Liver (tissue), 7 donors: ENCODE measurements at regions not wholly inside any gene's neighbourhood (a gene's known extent, or its start where the extent isn't known, plus 50 kb on each side); places are given as distances from the start of the nearest gene placed in this dataset.

ENCODE experiments used
- DNase-seq: peaks from one replicate; pipeline ENCODE4 v3.0.0-alpha.2; 2017; ENCODE audit warnings: low spot score
- H3K27ac ChIP-seq, 2 donors: one replicate each; pipeline ENCODE4 v1.7.0; 2013; ENCODE audit warnings: inconsistent platforms in 2 of 2, low read length in 2 of 2, control low read depth in 1 of 2, low read depth in 1 of 2, mild to moderate bottlenecking in 1 of 2
- H3K27me3 ChIP-seq, 4 donors: one replicate each; pipeline versions ENCODE4 v1.6.1 to v1.7.0; 2013; ENCODE audit warnings: low read length in 3 of 4, inconsistent platforms in 1 of 4, mild to moderate bottlenecking in 1 of 4, moderate library complexity in 1 of 4; ENCODE audit not compliant: control insufficient read depth in 4 of 4, insufficient read depth in 4 of 4
- H3K36me3 ChIP-seq, 4 donors: one replicate each; pipeline versions ENCODE4 v1.6.1 to v1.7.0; 2013; ENCODE audit warnings: low read length in 3 of 4, mild to moderate bottlenecking in 3 of 4, low read depth in 1 of 4, moderate library complexity in 1 of 4; ENCODE audit not compliant: control insufficient read depth in 4 of 4, insufficient read depth in 3 of 4
- H3K4me1 ChIP-seq, 4 donors: one replicate each; pipeline versions ENCODE4 v1.6.1 to v1.7.0; 2013; ENCODE audit warnings: low read length in 3 of 4, mild to moderate bottlenecking in 3 of 4, moderate library complexity in 1 of 4; ENCODE audit not compliant: control insufficient read depth in 4 of 4, insufficient read depth in 4 of 4
- H3K4me3 ChIP-seq, 3 donors: one replicate each; pipeline versions ENCODE4 v1.6.1 to v1.7.0; 2013; ENCODE audit warnings: low read length in 3 of 3, control low read depth in 1 of 3, low read depth in 1 of 3, mild to moderate bottlenecking in 1 of 3
- H3K9ac ChIP-seq, 2 donors: one replicate each; pipeline ENCODE4 v1.7.0; 2013; ENCODE audit warnings: low read length in 2 of 2, mild to moderate bottlenecking in 2 of 2, moderate library complexity in 2 of 2, control low read depth in 1 of 2, low read depth in 1 of 2
- H3K9me3 ChIP-seq, 4 donors: one replicate each; pipeline versions ENCODE4 v1.6.1 to v1.7.0; 2013; ENCODE audit warnings: low read length in 3 of 4; ENCODE audit not compliant: control insufficient read depth in 4 of 4
- ATF3 ChIP-seq: IDR thresholded peaks from 2 replicates; pipeline ENCODE4 v1.6.1; 2016; ENCODE audit warnings: antibody characterized with exemption
- EGR1 ChIP-seq, 2 donors: IDR thresholded peaks; 2 replicates each; pipeline ENCODE4 v1.6.1; 2016 to 2018; ENCODE audit warnings: antibody characterized with exemption in 2 of 2, low read depth in 2 of 2
- FOXA1 ChIP-seq: IDR thresholded peaks from 2 replicates; pipeline ENCODE4 v1.6.1; 2016; ENCODE audit warnings: antibody characterized with exemption
- FOXA2 ChIP-seq: IDR thresholded peaks from 2 replicates; pipeline ENCODE4 v1.6.1; 2016; ENCODE audit warnings: antibody characterized with exemption
- HNF4A ChIP-seq, 2 donors: conservative IDR thresholded peaks; 2 replicates each; pipeline ENCODE4 v1.6.1; 2016; ENCODE audit warnings: antibody characterized with exemption in 2 of 2, mild to moderate bottlenecking in 2 of 2
- HNF4G ChIP-seq: IDR thresholded peaks from 2 replicates; pipeline ENCODE4 v1.6.1; 2016; ENCODE audit warnings: antibody characterized with exemption
- JUND ChIP-seq, 2 donors: IDR thresholded peaks; 2 replicates each; pipeline ENCODE4 v1.6.1; 2016; ENCODE audit warnings: antibody characterized with exemption in 2 of 2
- MAX ChIP-seq: IDR thresholded peaks from 2 replicates; pipeline ENCODE4 v1.6.1; 2016; ENCODE audit warnings: antibody characterized with exemption
- NR2F2 ChIP-seq: IDR thresholded peaks from 2 replicates; pipeline ENCODE4 v1.6.1; 2016; ENCODE audit warnings: antibody characterized with exemption
- RAD21 ChIP-seq, 2 donors: IDR thresholded peaks; 2 replicates each; pipeline ENCODE4 v1.6.1; 2016; ENCODE audit warnings: antibody characterized with exemption in 2 of 2, mild to moderate bottlenecking in 2 of 2
- RXRA ChIP-seq, 2 donors: IDR thresholded peaks; 2 replicates each; pipeline ENCODE4 v1.6.1; 2017 to 2018; ENCODE audit warnings: antibody characterized with exemption in 2 of 2, mild to moderate bottlenecking in 1 of 2
- SP1 ChIP-seq: IDR thresholded peaks from 2 replicates; pipeline ENCODE4 v1.6.1; 2018; ENCODE audit warnings: antibody characterized with exemption, mild to moderate bottlenecking
- TAF1 ChIP-seq: conservative IDR thresholded peaks from 2 replicates; pipeline ENCODE4 v1.6.1; 2016; ENCODE audit warnings: antibody characterized with exemption, mild to moderate bottlenecking
- YY1 ChIP-seq: IDR thresholded peaks from 2 replicates; pipeline ENCODE4 v1.6.1; 2016; ENCODE audit warnings: antibody characterized with exemption, mild to moderate bottlenecking
- ZBTB33 ChIP-seq: IDR thresholded peaks from 2 replicates; pipeline ENCODE4 v1.6.1; 2016; ENCODE audit warnings: antibody characterized with exemption
- WGBS: extraction: QIAGEN DNeasy Blood & Tissue Kit; methylation state at CpG from one replicate; pipeline ENCODE4 v1.1.7; 2013; 5-methylcytosine and 5-hydroxymethylcytosine counted together
- TF ChIP-seq, protein P1 (sequence below): IDR thresholded peaks from 2 replicates; pipeline ENCODE4 v1.6.1; 2016; ENCODE audit warnings: antibody characterized with exemption, mild to moderate bottlenecking
- donor health status: healthy.
- donor health status: healthy.
- donor health status: healthy.
- donor health status: healthy.

GRCh38 chr7:17206349-17206905, 92.0 kb upstream of the AHR start:
- Histone ChIP-seq H3K27me3 (no peaks in the 10 kb centered on the region), H3K36me3 (no peaks in the 10 kb centered on the region), H3K4me1 (peaks cover 0 to 3% (median 0%) of the 10 kb centered on the region in 4 donors), H3K27ac (no peak overlapping the region), H3K9ac (no peak overlapping the region), H3K4me3 (no peak overlapping the region), H3K9me3 (peaks cover 0 to 2% (median 0%) of the 10 kb centered on the region in 4 donors)
- no peak for DNase-seq
- 85% methylated on average over 3 of the region's 3 CpGs for WGBS
- TF ChIP-seq YY1 = no peak
- no peak for TF ChIP-seq EGR1 (IDR thresholded peaks at IDR 0.05; ENCODE audit: low read depth in 2 of 2)
- TF ChIP-seq RAD21 (IDR thresholded peaks at IDR 0.05) = no peak
- TF ChIP-seq, protein P1, sequence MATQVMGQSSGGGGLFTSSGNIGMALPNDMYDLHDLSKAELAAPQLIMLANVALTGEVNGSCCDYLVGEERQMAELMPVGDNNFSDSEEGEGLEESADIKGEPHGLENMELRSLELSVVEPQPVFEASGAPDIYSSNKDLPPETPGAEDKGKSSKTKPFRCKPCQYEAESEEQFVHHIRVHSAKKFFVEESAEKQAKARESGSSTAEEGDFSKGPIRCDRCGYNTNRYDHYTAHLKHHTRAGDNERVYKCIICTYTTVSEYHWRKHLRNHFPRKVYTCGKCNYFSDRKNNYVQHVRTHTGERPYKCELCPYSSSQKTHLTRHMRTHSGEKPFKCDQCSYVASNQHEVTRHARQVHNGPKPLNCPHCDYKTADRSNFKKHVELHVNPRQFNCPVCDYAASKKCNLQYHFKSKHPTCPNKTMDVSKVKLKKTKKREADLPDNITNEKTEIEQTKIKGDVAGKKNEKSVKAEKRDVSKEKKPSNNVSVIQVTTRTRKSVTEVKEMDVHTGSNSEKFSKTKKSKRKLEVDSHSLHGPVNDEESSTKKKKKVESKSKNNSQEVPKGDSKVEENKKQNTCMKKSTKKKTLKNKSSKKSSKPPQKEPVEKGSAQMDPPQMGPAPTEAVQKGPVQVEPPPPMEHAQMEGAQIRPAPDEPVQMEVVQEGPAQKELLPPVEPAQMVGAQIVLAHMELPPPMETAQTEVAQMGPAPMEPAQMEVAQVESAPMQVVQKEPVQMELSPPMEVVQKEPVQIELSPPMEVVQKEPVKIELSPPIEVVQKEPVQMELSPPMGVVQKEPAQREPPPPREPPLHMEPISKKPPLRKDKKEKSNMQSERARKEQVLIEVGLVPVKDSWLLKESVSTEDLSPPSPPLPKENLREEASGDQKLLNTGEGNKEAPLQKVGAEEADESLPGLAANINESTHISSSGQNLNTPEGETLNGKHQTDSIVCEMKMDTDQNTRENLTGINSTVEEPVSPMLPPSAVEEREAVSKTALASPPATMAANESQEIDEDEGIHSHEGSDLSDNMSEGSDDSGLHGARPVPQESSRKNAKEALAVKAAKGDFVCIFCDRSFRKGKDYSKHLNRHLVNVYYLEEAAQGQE = no peak
- no peak for TF ChIP-seq ZBTB33
- TF ChIP-seq FOXA2 = no peak

DNA sequence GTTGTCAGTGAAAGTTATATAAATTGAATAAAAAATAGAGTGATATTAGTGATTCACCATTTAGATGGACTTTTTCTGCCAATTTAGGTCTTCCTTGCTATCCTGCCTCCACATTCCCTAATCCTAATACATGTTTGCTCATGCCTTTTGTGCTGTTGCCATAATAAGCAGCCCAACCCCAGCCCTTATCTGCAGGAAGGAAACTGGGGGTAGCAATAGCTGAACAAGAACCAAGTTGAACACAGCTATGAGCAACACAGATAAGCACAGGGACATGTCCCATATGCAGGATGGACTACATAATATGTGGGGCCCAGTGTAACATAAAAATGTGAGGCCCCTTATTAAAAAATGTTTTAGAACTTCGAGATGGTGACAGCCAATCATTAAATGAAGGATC, 91.2 kb upstream of the AHR start:
- H3K27me3 ChIP-seq = no peaks in the 10 kb centered on the region
- H3K9me3 ChIP-seq = peaks cover 0 to 2% (median 0%) of the 10 kb centered on the region in 4 donors
- no peak for DNase-seq
- H3K36me3 ChIP-seq = no peaks in the 10 kb centered on the region
- H3K9ac ChIP-seq = no peak overlapping the region
- TF ChIP-seq HNF4G (no peak), TAF1 (no peak), JUND (IDR thresholded peaks at IDR 0.05) (no peak), SP1 (no peak), ZBTB33 (no peak), NR2F2 (no peak), ATF3 (no peak), MAX (no peak), FOXA1 (no peak), RAD21 (IDR thresholded peaks at IDR 0.05) (no peak), YY1 (no peak), FOXA2 (no peak), HNF4A (conservative IDR thresholded peaks at IDR 0.05) (no peak), EGR1 (IDR thresholded peaks at IDR 0.05; ENCODE audit: low read depth in 2 of 2) (no peak), RXRA (IDR thresholded peaks at IDR 0.05) (no peak)
- TF ChIP-seq, protein P1 = no peak
- no peak overlapping the region for H3K4me3 ChIP-seq
- H3K4me1 ChIP-seq = peaks cover 0 to 6% (median under 1%) of the 10 kb centered on the region in 4 donors
- 77% methylated on average over 1 of the region's 1 CpG for WGBS
- H3K27ac ChIP-seq = no peak overlapping the region
